ENCODE measurements at regions not wholly inside any gene's neighbourhood (a gene's known extent, or its start where the extent isn't known, plus 50 kb on each side); places are given as distances from the start of the nearest gene placed in this dataset.

DNA sequence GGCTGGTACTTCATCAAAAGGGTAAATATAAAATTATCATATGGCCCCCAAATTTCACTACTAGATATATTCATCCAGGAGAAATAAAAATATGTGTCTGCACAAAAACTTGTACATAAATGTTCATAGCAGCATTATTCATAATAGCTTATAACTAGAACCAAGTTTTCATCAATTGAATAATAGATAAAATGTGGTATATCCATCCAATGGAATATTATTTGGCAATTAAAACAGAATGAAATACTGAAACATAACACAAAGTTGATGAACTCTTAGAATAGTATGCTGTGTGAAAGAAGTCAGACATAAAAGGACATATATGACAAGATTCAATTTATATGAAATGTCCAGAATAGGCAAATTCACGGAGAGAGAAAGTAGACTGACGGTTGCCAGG, 389.3 kb upstream of the ADAMTS9 start:
- Histone ChIP-seq H3K27me3 (ENCODE audit: control insufficient read depth, insufficient read depth, low read length) (no peaks in the 10 kb centered on the region), H3K4me1 (ENCODE audit: control insufficient read depth, low read depth, low read length) (peaks cover 10% of the 10 kb centered on the region), H3K4me3 (ENCODE audit: low read length) (no peak overlapping the region), H3K27ac (ENCODE audit: low read length) (no peak overlapping the region), H3K9me3 (ENCODE audit: control insufficient read depth, low read depth, low read length) (no peaks in the 10 kb centered on the region), H3K36me3 (ENCODE audit: control insufficient read depth, low read depth, low read length) (no peaks in the 10 kb centered on the region), H3K9ac (ENCODE audit: low read length) (no peak overlapping the region)

DNA sequence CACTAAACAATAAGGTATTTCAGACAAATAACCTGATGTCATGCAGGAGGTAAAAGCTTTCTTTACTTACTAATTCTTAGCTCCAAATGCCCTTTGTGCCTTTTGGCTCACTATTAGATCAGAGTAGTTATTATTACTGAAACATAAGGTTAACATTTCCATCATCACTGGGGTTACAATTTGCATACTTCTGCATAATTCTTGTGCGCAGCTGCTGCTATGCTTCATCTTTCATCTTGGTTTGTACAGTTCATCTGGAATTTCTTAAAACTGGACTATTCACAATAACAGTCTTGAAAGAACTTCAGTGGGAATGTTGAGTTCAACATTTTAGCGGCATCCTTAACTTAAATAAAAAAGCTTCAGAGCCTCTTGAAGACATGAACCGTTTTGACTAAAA, 383.2 kb upstream of the ADAMTS9 start:
- Histone ChIP-seq H3K9me3 (ENCODE audit: control insufficient read depth, low read depth, low read length) (no peaks in the 10 kb centered on the region), H3K27me3 (ENCODE audit: control insufficient read depth, insufficient read depth, low read length) (no peaks in the 10 kb centered on the region), H3K4me1 (ENCODE audit: control insufficient read depth, low read depth, low read length) (no peaks in the 10 kb centered on the region), H3K9ac (ENCODE audit: low read length) (no peak overlapping the region), H3K36me3 (ENCODE audit: control insufficient read depth, low read depth, low read length) (no peaks in the 10 kb centered on the region), H3K27ac (ENCODE audit: low read length) (no peak overlapping the region), H3K4me3 (ENCODE audit: low read length) (no peak overlapping the region)

DNA sequence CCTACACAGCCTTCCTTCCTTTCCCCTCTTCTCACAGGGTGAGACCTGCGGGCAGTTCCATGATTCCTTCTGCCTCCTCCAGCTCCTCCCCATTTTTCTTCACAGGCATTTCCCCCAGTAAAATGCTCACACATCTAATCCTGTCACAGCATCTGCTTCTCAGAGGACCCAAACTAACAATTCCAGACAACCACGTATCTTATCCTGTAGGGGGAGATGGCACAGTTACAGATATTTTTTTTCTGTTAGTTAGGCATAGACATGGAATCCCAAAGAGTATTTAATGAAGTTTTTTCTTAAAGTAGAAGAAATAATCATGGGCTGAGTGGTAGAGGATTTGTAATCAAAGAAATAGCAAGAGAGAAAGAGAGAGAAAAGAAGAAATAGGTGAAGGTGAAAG, 373.1 kb upstream of the ADAMTS9 start:
- Histone ChIP-seq H3K4me3 (ENCODE audit: low read length) (no peak overlapping the region), H3K4me1 (ENCODE audit: control insufficient read depth, low read depth, low read length) (no peaks in the 10 kb centered on the region), H3K36me3 (ENCODE audit: control insufficient read depth, low read depth, low read length) (no peaks in the 10 kb centered on the region), H3K9me3 (ENCODE audit: control insufficient read depth, low read depth, low read length) (no peaks in the 10 kb centered on the region), H3K9ac (ENCODE audit: low read length) (no peak overlapping the region), H3K27ac (ENCODE audit: low read length) (no peak overlapping the region), H3K27me3 (ENCODE audit: control insufficient read depth, insufficient read depth, low read length) (no peaks in the 10 kb centered on the region)

DNA sequence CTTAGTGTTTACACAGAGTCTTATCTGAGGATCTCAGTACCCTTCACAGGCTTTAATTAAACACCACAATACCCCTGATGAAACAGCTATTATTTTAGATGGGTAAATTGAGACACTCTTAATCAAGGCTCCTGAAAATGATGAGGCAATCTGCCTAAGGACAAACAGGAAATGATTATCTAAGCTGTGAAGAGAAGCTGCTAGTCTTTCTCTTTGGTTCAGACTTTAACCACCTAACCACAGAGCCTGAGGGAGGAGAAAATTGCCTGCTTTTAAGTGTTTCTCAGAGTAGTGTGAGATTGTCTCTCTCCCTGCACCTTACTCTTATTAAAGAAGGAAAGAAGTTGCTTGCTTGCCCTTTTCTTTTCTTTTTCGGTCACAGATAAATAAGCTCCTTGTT, 364.3 kb upstream of the ADAMTS9 start:
- no peaks in the 10 kb centered on the region for H3K4me1 ChIP-seq (ENCODE audit: control insufficient read depth, low read depth, low read length)
- no peaks in the 10 kb centered on the region for H3K27me3 ChIP-seq (ENCODE audit: control insufficient read depth, insufficient read depth, low read length)
- H3K36me3 ChIP-seq (ENCODE audit: control insufficient read depth, low read depth, low read length): no peaks in the 10 kb centered on the region
- H3K9me3 ChIP-seq (ENCODE audit: control insufficient read depth, low read depth, low read length): no peaks in the 10 kb centered on the region
- no peak overlapping the region for H3K9ac ChIP-seq (ENCODE audit: low read length)
- H3K27ac ChIP-seq (ENCODE audit: low read length): no peak overlapping the region
- H3K4me3 ChIP-seq (ENCODE audit: low read length): no peak overlapping the region

DNA sequence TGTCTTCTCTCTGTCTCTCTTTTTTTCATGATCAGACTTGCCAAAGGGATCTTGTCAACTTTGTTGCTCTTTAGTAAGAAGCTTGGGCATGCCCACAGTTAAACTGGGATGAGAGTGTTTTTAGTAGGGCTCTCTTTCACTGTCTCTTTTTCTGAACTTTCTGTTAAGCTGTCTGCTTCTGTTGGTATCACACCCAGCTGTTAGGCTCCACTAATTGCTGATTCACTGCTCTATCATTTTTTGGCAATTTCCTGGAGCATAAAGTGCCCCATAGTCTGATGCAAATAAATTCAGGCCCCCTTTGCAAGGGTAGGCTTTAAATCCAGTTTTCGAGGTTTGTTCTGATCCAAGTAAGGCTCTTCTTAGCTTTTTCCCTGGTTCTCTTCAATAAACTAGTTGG, 360.4 kb upstream of the ADAMTS9 start:
- no peak overlapping the region for H3K27ac ChIP-seq (ENCODE audit: low read length)
- H3K4me3 ChIP-seq (ENCODE audit: low read length): no peak overlapping the region
- no peaks in the 10 kb centered on the region for H3K9me3 ChIP-seq (ENCODE audit: control insufficient read depth, low read depth, low read length)
- no peak overlapping the region for H3K9ac ChIP-seq (ENCODE audit: low read length)
- H3K27me3 ChIP-seq (ENCODE audit: control insufficient read depth, insufficient read depth, low read length): no peaks in the 10 kb centered on the region
- H3K4me1 ChIP-seq (ENCODE audit: control insufficient read depth, low read depth, low read length): no peaks in the 10 kb centered on the region
- H3K36me3 ChIP-seq (ENCODE audit: control insufficient read depth, low read depth, low read length): no peaks in the 10 kb centered on the region

DNA sequence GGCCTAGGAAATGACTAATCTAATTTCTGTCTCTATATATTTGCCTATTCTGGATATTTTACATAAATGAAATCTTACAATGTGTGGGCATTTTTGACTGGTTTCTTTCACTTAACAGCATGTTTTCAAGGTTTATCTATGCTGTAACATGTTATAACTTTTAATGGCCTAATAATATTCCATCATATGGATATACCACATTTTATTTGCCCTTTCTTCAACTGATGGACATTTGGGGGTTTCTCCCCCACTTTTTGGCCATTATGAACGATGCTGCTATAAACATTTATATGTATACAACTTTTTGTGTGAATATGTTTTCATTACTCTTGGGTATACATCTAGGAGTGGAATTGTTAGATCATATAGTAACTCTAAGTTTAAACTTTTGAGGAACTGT, 357.3 kb upstream of the ADAMTS9 start:
- Histone ChIP-seq H3K36me3 (ENCODE audit: control insufficient read depth, low read depth, low read length) (no peaks in the 10 kb centered on the region), H3K9ac (ENCODE audit: low read length) (no peak overlapping the region), H3K4me3 (ENCODE audit: low read length) (no peak overlapping the region), H3K27ac (ENCODE audit: low read length) (no peak overlapping the region), H3K9me3 (ENCODE audit: control insufficient read depth, low read depth, low read length) (no peaks in the 10 kb centered on the region), H3K27me3 (ENCODE audit: control insufficient read depth, insufficient read depth, low read length) (no peaks in the 10 kb centered on the region), H3K4me1 (ENCODE audit: control insufficient read depth, low read depth, low read length) (no peaks in the 10 kb centered on the region)

DNA sequence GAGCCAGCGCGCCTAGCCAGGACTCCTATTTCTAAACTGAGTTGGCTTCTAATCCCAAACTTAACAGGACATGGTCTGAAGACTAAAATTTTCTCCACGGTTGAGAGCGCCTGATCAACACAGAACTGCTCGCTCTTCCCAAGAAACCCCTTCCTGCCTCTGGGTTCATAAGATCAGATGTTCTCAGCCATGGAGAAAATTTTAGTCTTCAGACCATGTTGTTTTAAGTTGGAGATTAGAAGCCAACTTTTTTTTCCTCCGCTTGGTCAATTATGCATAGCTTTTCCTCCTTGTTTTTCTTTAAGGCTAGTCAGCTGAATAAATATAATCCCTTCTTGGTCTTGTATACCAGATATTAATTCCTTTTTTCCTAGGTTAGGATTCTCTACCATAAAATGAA, 356.6 kb upstream of the ADAMTS9 start:
- Histone ChIP-seq H3K9ac (ENCODE audit: low read length) (no peak overlapping the region), H3K27ac (ENCODE audit: low read length) (no peak overlapping the region), H3K4me1 (ENCODE audit: control insufficient read depth, low read depth, low read length) (no peaks in the 10 kb centered on the region), H3K27me3 (ENCODE audit: control insufficient read depth, insufficient read depth, low read length) (no peaks in the 10 kb centered on the region), H3K4me3 (ENCODE audit: low read length) (no peak overlapping the region), H3K36me3 (ENCODE audit: control insufficient read depth, low read depth, low read length) (no peaks in the 10 kb centered on the region), H3K9me3 (ENCODE audit: control insufficient read depth, low read depth, low read length) (no peaks in the 10 kb centered on the region)

DNA sequence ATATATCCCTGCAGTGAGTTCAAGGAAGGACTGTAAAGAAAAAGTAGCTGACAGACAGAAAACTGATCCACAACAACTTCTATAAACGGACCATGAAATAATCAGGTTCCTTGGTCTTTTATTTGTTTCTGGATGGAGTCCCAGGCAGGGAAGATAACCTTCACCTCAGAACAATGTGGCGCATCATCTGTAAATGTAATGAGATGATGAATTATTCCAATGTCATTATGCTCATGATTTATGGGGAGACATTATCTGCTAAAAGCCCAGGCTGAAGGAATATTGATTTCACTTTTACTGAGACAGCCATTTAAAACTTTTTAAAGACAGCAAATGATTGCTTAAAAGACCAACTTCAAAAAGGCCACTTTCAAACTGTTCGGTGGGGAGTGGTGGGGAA, 354.9 kb upstream of the ADAMTS9 start:
- H3K27ac ChIP-seq (ENCODE audit: low read length): no peak overlapping the region
- no peaks in the 10 kb centered on the region for H3K27me3 ChIP-seq (ENCODE audit: control insufficient read depth, insufficient read depth, low read length)
- no peaks in the 10 kb centered on the region for H3K4me1 ChIP-seq (ENCODE audit: control insufficient read depth, low read depth, low read length)
- no peak overlapping the region for H3K4me3 ChIP-seq (ENCODE audit: low read length)
- no peak overlapping the region for H3K9ac ChIP-seq (ENCODE audit: low read length)
- no peaks in the 10 kb centered on the region for H3K9me3 ChIP-seq (ENCODE audit: control insufficient read depth, low read depth, low read length)
- no peaks in the 10 kb centered on the region for H3K36me3 ChIP-seq (ENCODE audit: control insufficient read depth, low read depth, low read length)

DNA sequence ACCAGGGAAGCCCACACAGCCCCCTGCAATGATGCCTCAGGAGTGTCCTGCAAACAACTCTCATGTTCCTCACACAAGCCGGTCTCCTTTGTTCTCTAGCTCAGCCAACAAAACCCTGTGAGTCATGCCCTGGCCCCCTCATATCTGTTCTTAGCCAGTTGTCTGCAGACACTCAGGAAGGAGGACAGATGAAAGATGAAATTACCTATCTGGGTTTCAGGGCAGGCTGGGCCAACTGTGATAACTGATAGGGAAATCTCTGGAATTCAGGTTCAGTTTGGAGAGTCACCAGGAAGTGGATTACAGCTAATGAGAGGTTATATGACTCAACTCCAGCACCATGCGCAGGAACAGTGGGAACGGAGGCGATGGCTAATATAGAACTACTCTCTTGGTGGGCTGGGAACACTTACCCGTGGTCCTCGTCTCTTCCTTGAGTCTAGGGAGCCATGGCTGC, 352.0 kb upstream of the ADAMTS9 start:
- H3K9ac ChIP-seq (ENCODE audit: low read length): no peak overlapping the region
- H3K27ac ChIP-seq (ENCODE audit: low read length): no peak overlapping the region
- H3K4me3 ChIP-seq (ENCODE audit: low read length): no peak overlapping the region
- no peaks in the 10 kb centered on the region for H3K4me1 ChIP-seq (ENCODE audit: control insufficient read depth, low read depth, low read length)
- no peaks in the 10 kb centered on the region for H3K27me3 ChIP-seq (ENCODE audit: control insufficient read depth, insufficient read depth, low read length)
- no peaks in the 10 kb centered on the region for H3K36me3 ChIP-seq (ENCODE audit: control insufficient read depth, low read depth, low read length)
- H3K9me3 ChIP-seq (ENCODE audit: control insufficient read depth, low read depth, low read length): no peaks in the 10 kb centered on the region

DNA sequence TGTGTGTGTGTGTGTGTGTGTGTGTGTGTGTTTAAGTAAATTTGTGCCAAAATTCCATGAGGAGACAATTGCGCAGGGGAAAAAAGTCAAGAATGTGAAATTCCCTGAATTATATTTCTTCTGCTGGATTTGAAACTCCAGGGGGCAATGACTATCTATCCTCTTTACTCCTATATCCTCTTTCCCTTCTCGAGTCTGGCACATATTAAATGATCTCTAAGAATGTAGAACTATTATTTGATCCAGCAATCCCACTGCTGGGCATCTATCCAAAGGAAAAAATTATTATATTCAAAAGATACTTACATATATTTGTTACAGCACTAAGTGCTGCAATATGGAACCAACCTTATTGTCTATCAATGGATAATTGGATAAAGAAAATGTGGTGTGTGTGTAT, 350.1 kb upstream of the ADAMTS9 start:
- Histone ChIP-seq H3K36me3 (ENCODE audit: control insufficient read depth, low read depth, low read length) (no peaks in the 10 kb centered on the region), H3K9ac (ENCODE audit: low read length) (no peak overlapping the region), H3K4me3 (ENCODE audit: low read length) (no peak overlapping the region), H3K4me1 (ENCODE audit: control insufficient read depth, low read depth, low read length) (no peaks in the 10 kb centered on the region), H3K27ac (ENCODE audit: low read length) (no peak overlapping the region), H3K27me3 (ENCODE audit: control insufficient read depth, insufficient read depth, low read length) (no peaks in the 10 kb centered on the region), H3K9me3 (ENCODE audit: control insufficient read depth, low read depth, low read length) (no peaks in the 10 kb centered on the region)

DNA sequence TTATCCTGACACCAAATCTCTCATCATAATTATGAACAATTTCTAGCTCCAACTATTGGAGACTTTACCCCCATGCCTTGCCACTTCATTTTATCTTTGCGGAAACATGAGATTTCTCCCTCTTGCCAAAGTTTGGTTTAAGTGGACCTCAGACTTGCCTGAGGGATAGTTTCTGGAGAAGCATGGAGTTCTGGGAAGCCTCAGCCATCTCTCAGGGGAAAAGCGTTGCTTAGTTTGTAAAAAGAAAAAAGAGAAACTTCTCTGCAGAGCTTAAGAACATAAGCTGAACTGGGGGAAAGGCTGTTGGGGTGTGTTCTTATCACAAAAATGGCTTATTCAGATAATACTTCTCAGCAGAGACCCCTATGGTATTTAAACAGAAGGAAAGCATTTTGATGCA, 347.4 kb upstream of the ADAMTS9 start:
- Histone ChIP-seq H3K27ac (ENCODE audit: low read length) (no peak overlapping the region), H3K36me3 (ENCODE audit: control insufficient read depth, low read depth, low read length) (no peaks in the 10 kb centered on the region), H3K9me3 (ENCODE audit: control insufficient read depth, low read depth, low read length) (no peaks in the 10 kb centered on the region), H3K4me3 (ENCODE audit: low read length) (no peak overlapping the region), H3K4me1 (ENCODE audit: control insufficient read depth, low read depth, low read length) (peaks cover 3% of the 10 kb centered on the region), H3K27me3 (ENCODE audit: control insufficient read depth, insufficient read depth, low read length) (no peaks in the 10 kb centered on the region), H3K9ac (ENCODE audit: low read length) (no peak overlapping the region)

DNA sequence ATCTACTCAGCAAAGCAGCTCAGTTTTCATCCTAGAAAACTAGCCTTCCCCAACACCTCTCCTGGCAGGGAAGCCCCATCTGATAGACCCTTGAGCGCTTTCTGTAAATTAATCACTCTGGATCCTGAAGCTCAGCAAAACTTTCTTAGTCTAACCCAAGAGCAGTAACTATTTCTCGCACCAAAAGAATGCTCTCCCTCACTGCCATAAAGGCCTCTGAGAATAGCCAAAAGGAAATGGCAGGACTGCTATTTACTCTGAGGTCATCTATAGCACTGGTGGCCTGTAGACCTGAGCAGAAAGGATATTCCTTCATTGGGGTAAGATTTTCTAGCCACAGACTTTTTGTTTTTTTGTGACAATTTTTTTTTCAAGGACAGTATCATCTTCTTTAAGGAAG, 345.8 kb upstream of the ADAMTS9 start:
- H3K9ac ChIP-seq (ENCODE audit: low read length): no peak overlapping the region
- no peaks in the 10 kb centered on the region for H3K9me3 ChIP-seq (ENCODE audit: control insufficient read depth, low read depth, low read length)
- H3K27me3 ChIP-seq (ENCODE audit: control insufficient read depth, insufficient read depth, low read length): no peaks in the 10 kb centered on the region
- H3K4me3 ChIP-seq (ENCODE audit: low read length): no peak overlapping the region
- H3K4me1 ChIP-seq (ENCODE audit: control insufficient read depth, low read depth, low read length): peaks cover 3% of the 10 kb centered on the region
- no peak overlapping the region for H3K27ac ChIP-seq (ENCODE audit: low read length)
- no peaks in the 10 kb centered on the region for H3K36me3 ChIP-seq (ENCODE audit: control insufficient read depth, low read depth, low read length)

Data from iPS-18a (cell line).